GM18505 (cell line): ENCODE measurements at regions not wholly inside any gene's neighbourhood (a gene's known extent, or its start where the extent isn't known, plus 50 kb on each side); places are given as distances from the start of the nearest gene placed in this dataset.

Experiments used
- ATAC-seq: cut with Tn5 transposase; IDR thresholded peaks from one replicate; pipeline ENCODE4 v1.9.1; 2021; ENCODE audit not compliant: unreplicated experiment
- POLR2A ChIP-seq: IDR thresholded peaks from 4 replicates; pipeline ENCODE4 v1.6.1; 2011; ENCODE audit warnings: borderline replicate concordance; ENCODE audit not compliant: insufficient read depth, insufficient read length; ENCODE audit errors: extremely low read depth

- no peak for ATAC-seq
- TF ChIP-seq POLR2A: no peak
These were observed 205.9 kb downstream of the IKZF2 start for GRCh38 chr2:212945526-212945925.

DNA sequence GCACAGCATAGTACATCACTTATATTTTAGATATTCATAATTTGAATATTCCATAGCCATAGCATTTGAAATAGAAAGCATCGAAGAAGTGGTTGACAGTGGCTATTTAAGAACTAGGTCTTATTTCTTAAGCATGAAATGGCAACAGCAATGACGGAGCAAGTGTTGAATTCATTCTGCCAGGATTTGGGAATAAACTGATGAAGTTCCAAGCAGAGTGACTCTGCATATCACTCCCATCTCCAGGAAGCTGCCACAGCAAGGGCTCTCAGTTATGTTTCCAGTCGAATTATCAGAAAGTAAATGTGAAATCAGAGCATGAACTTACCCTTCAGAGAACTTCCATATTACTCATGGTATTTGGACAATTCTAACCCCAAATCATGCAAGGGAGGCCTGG, 208.1 kb downstream of the IKZF2 start:
- no peak for TF ChIP-seq POLR2A
- ATAC-seq: no peak

GRCh38 chr2:212941361-212941760, 210.1 kb downstream of the IKZF2 start:
- no peak for ATAC-seq
- TF ChIP-seq POLR2A: no peak

- TF ChIP-seq POLR2A: no peak
- no peak for ATAC-seq
These were observed 210.6 kb downstream of the IKZF2 start for GRCh38 chr2:212940816-212941215.

GRCh38 chr2:212939777-212940531, 211.5 kb downstream of the IKZF2 start:
- TF ChIP-seq POLR2A: no peak
- no peak for ATAC-seq

DNA sequence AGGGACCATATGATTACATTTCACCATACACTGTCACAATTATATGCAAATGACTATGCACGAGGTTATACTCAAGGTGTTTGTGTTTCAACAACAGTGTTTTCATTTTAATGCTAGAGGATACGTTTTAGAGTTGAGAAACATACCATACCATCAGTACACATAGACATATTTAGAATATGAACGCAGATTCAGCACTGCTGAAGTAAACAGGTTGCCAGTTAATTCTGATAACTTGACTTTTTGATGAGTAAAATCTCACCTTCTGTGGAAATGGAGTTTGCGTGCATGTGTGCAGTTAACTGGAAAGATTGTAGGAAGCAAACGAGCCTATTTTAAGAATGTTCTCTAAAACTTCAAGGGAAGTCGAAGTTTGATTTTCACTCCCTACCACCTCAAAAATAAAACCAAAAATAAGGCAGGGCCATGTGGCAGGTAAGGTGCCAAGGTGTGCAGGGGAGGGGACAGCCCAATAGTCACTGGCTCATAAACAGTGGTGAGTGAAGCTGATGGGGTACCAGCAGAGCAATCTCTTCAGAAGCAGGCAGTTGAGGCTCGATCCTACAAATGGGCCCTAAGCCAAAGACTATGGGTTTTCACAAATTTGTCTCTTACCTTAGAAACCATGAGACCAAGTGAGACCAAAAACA, 213.1 kb downstream of the IKZF2 start:
- ATAC-seq: no peak
- no peak for TF ChIP-seq POLR2A

DNA sequence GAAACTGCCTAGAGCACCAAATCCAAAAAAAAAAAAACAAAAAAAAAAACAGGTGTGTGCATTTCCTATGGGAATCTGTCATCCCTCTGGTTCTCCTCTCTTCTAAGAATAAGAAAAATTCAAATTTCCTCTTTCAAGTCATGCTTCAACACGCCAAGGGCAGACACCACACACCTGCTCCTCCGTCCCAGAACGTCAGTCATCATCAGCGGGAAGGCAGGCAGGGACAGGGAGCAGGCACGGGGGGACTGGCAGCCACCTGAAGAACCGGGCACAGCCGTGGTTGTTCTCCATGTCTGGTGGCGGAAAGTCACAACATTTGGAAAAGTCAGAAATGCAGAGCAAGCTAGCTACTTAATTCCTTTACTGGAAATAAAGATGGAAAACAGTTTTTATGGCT, 214.8 kb downstream of the IKZF2 start:
- no peak for TF ChIP-seq POLR2A
- no peak for ATAC-seq

DNA sequence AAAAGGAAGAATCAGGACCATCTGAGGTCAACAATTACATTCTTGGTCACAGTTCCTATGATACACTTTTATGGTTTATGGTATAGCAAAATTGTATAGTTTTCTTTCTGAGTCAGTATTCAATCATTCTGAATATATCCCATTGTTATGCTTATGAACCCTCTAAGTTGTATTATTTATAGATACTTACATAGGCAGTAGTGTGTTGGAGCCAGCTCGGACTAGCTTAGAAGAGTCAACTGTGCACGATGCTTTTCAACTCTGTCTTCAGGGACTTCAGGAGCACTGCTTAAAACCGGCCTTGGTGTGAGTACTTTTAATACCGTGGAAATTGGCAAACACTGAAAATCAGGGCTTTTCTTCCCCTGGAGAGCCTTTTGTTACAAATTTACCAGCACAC, 215.7 kb downstream of the IKZF2 start:
- no peak for TF ChIP-seq POLR2A
- no peak for ATAC-seq

GRCh38 chr2:212931271-212931670, 220.1 kb downstream of the IKZF2 start:
- ATAC-seq: no peak
- no peak for TF ChIP-seq POLR2A

DNA sequence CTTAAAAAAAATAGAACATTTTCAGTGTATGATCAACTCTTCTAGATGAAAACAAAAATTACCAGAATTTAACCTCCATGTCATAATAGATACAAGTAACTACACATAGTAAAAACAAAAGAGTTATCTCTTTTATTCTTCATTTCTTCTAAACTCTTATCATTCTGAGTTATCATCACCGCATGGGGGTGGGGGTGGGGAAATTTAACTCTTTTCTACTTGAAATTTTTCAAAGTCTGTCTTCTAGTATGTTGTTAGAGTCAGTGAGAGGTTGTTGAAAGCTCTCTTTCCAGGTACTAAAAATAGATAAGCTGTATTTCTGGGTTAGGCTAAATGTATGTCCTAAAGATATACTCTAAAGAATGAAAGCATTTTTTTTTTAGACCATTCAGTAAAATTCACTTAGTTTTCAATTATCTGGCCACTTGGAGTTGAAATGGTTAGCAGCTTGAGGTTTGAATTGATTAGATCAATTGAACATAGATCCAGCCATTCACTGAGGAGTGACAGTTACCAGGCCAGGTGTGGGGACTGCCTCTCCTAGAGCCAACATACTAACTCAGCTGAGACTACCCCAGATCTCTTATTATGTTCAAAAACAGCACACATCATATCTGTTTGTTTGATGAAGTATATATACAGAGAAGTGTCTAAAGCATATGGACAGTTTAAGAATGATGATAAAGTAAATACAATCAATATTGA, 220.7 kb downstream of the IKZF2 start:
- no peak for TF ChIP-seq POLR2A
- no peak for ATAC-seq

DNA sequence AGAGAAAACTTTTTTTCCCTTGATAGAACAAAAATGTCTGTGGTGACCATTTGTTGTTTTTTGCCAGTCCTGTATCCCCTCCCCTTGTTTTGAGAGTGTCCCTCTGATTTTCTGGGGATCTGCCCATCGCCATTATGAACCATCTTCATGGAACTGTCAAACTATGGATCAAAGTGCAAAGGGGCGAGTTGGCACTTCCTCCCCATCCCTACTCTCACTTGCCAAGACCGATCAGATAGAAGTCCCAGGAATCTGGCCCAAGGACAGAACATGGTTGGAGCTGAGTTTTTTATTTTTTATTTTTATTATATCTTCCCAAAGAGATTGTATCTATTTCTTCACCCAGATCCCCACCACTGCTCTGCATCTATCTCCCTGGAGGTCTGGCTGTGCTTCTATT, 221.4 kb downstream of the IKZF2 start:
- TF ChIP-seq POLR2A: no peak
- no peak for ATAC-seq

DNA sequence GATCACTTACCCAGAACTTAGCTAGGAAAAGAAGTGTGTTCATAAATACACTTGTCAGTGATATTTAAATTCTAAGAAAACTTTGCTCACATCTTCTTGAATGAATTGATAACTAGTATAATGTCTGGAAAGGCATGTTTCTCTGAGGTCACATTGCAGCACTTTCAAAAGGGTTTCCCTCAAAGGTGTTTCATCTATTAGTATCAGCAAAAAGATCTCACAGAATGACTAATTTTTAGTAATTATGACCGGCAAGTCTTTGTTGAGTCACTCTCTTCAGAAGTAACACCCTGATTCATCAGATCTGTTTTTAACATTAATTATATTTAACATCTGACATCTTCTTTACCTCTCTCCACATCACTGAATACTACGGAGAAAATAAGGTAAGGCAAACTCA, 222.3 kb downstream of the IKZF2 start:
- no peak for ATAC-seq
- no peak for TF ChIP-seq POLR2A

GRCh38 chr2:212928681-212929080, 222.7 kb downstream of the IKZF2 start:
- no peak for TF ChIP-seq POLR2A

GRCh38 chr2:212926940-212927339, 224.5 kb downstream of the IKZF2 start:
- ATAC-seq: no peak
- TF ChIP-seq POLR2A: no peak

More at GRCh38 chr2:212928681-212929080, 222.7 kb downstream of the IKZF2 start:
- ATAC-seq: no peak

DNA sequence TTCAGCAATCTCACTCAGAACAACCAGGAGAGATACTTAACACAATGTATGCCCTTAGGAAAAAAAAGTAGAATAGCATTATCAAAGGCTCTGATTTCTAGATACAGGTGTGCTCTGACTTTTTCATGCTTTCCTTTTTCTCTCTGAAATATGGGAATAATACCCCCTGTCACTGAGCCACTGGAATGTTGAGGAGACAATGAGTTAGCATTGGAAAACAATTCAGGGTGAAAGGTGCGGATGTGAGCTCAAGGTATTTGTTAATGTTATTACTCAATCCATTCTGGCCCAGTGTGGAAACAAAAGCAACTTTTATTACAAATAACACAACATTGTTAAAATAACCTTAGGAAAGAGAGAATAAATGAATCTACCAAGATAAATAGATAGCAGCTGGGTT, 228.0 kb downstream of the IKZF2 start:
- no peak for ATAC-seq
- no peak for TF ChIP-seq POLR2A

- ATAC-seq: no peak
- TF ChIP-seq POLR2A: no peak
These were observed 228.7 kb downstream of the IKZF2 start for GRCh38 chr2:212922701-212923100.
